ENCODE measurements at regions not wholly inside any gene's neighbourhood (a gene's known extent, or its start where the extent isn't known, plus 50 kb on each side); places are given as distances from the start of the nearest gene placed in this dataset.
"Not testable (repeated sequence)": the region's sequence is repeated elsewhere in the genome, so short reads cannot be mapped to it uniquely, and the experiment has no call there.

DNA sequence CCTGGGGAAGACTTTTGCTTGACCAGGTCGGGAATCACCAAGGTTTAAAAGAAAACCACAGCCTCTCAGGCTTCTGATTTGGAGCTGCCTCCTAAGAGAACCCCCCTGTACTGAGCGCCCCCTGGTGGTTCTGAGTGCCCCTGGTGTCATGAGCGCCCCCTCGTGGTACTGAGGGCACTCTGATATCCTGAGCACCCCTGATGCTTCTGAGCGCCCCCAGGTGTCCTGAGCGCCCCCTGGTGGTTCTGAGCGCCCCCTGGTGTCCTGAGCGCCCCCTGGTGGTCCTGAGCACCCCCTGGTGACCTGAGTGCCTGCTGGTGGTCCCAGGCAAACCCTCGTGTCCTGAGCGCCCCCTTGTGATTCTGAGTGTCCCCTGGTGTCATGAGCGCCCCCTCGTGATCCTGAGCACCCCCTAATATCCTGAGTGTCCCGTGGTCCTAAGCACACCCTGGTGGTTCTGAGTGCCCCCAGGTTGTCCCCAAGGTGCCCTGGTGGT is 643.8 kb downstream of the TMEM121 start:
- not testable (repeated sequence) for TF ChIP-seq POLR2A, TAF1 (IDR thresholded peaks at IDR 0.05; ENCODE audit: low read depth, low read length)
